Neural cell (in vitro differentiated cells): ENCODE measurements at regions not wholly inside any gene's neighbourhood (a gene's known extent, or its start where the extent isn't known, plus 50 kb on each side); places are given as distances from the start of the nearest gene placed in this dataset.
"Not testable (repeated sequence)": the region's sequence is repeated elsewhere in the genome, so short reads cannot be mapped to it uniquely, and the experiment has no call there.

Experiments
- H2AFZ ChIP-seq: fragments of 200-600, 300-800 bp; sonication (generic), shearing (Covaris generic); 2 replicates; pipeline ENCODE4 v1.6.0; 2014; ENCODE audit warnings: low read depth, mild to moderate bottlenecking, antibody characterized with exemption, low read length, moderate library complexity
- H3F3A ChIP-seq: fragments of 200-600 bp; shearing (Covaris generic); 2 replicates; pipeline ENCODE4 v1.6.1; 2016; ENCODE audit warnings: mild to moderate bottlenecking, moderate library complexity, mixed read lengths, antibody characterized with exemption, low read length; ENCODE audit not compliant: insufficient read depth, poor library complexity, severe bottlenecking
- H3K27ac ChIP-seq: fragments of 200-600, 300-800 bp; sonication (generic), shearing (Covaris generic); 2 replicates; pipeline ENCODE4 v1.5.1; 2014; ENCODE audit warnings: mild to moderate bottlenecking, low read length, moderate library complexity
- H3K27me3 ChIP-seq: fragments of 300-800, 200-600 bp; sonication (generic), shearing (Covaris generic); 2 replicates; pipeline ENCODE4 v1.6.0; 2014; ENCODE audit warnings: mild to moderate bottlenecking, low read depth, low read length, moderate library complexity; ENCODE audit not compliant: insufficient read depth
- H3K36me3 ChIP-seq: fragments of 300-800, 200-600 bp; sonication (generic), shearing (Covaris generic); 2 replicates; pipeline ENCODE4 v1.5.1; 2014; ENCODE audit warnings: mild to moderate bottlenecking, antibody characterized with exemption, low read length, moderate library complexity; ENCODE audit not compliant: insufficient read depth
- H3K4me2 ChIP-seq: fragments of 300-800, 200-600 bp; sonication (generic), shearing (Covaris generic); 2 replicates; pipeline ENCODE4 v1.6.0; 2014; ENCODE audit warnings: mild to moderate bottlenecking, low read length
- H3K4me3 ChIP-seq: fragments of 300-800, 200-600 bp; sonication (generic), shearing (Covaris generic); 2 replicates; pipeline ENCODE4 v1.5.1; 2014; ENCODE audit warnings: mild to moderate bottlenecking, low read length, moderate library complexity
- H3K79me2 ChIP-seq: fragments of 200-600 bp; shearing (Covaris generic); replicated peaks from 2 replicates; pipeline ENCODE4 v1.6.0; 2014; ENCODE audit warnings: mild to moderate bottlenecking, low read length, moderate library complexity; ENCODE audit not compliant: insufficient read depth
- H3K9ac ChIP-seq: fragments of 300-800, 200-600 bp; sonication (generic), shearing (Covaris generic); 2 replicates; pipeline ENCODE4 v1.6.1; 2016; ENCODE audit warnings: mild to moderate bottlenecking, low read length, mixed read lengths
- H3K9me2 ChIP-seq: fragments of 200-600 bp; shearing (Covaris generic); 2 replicates; pipeline ENCODE4 v1.6.1; 2016; ENCODE audit warnings: mild to moderate bottlenecking, low read length, mixed read lengths; ENCODE audit not compliant: insufficient read depth
- H3K9me3 ChIP-seq: fragments of 200-600, 300-800 bp; sonication (generic), shearing (Covaris generic); 2 replicates; pipeline ENCODE4 v1.6.1; 2016; ENCODE audit warnings: mild to moderate bottlenecking, mixed run types, low read length, moderate library complexity, mixed read lengths
- H4K20me1 ChIP-seq: fragments of 200-600 bp; shearing (Covaris generic); 2 replicates; pipeline ENCODE4 v1.6.1; 2016; ENCODE audit warnings: mild to moderate bottlenecking, mixed run types; ENCODE audit not compliant: insufficient read depth
- CTCF ChIP-seq: fragments of 450-650 bp; IDR thresholded peaks from 2 replicates; pipeline ENCODE4 v1.5.1; 2014; ENCODE audit warnings: antibody characterized with exemption, mild to moderate bottlenecking, moderate library complexity; ENCODE audit not compliant: poor library complexity, severe bottlenecking
- EP300 ChIP-seq: fragments of 450-650 bp; conservative IDR thresholded peaks from 2 replicates; pipeline ENCODE4 v1.6.1; 2014; ENCODE audit warnings: antibody characterized with exemption, mild to moderate bottlenecking, moderate library complexity; ENCODE audit not compliant: poor library complexity, severe bottlenecking
- EZH2 ChIP-seq: fragments of 200-600, 300-800 bp; shearing (Covaris generic), sonication (generic); IDR thresholded peaks from 2 replicates; pipeline ENCODE4 v1.6.1; 2014; ENCODE audit warnings: antibody characterized with exemption, low read length, borderline replicate concordance, mild to moderate bottlenecking; ENCODE audit not compliant: insufficient read depth, poor library complexity, severe bottlenecking
- MXI1 ChIP-seq: fragments of 450-650 bp; conservative IDR thresholded peaks from 2 replicates; pipeline ENCODE4 v1.6.1; 2014; ENCODE audit warnings: antibody characterized with exemption, mild to moderate bottlenecking; ENCODE audit not compliant: poor library complexity, severe bottlenecking
- POLR2AphosphoS5 ChIP-seq: IDR thresholded peaks from 2 replicates; pipeline ENCODE4 v1.6.1; 2012
- RAD21 ChIP-seq: fragments of 450-650 bp; conservative IDR thresholded peaks from 2 replicates; pipeline ENCODE4 v1.6.1; 2014; ENCODE audit warnings: antibody characterized with exemption, mild to moderate bottlenecking, moderate library complexity
- REST ChIP-seq: IDR thresholded peaks from 2 replicates; pipeline ENCODE4 v1.6.1; 2012; ENCODE audit warnings: borderline replicate concordance
- SMC3 ChIP-seq: fragments of 450-650 bp; conservative IDR thresholded peaks from 2 replicates; pipeline ENCODE4 v1.6.1; 2014; ENCODE audit warnings: antibody characterized with exemption, mild to moderate bottlenecking, moderate library complexity; ENCODE audit not compliant: poor library complexity
- TAF1 ChIP-seq: IDR thresholded peaks from 2 replicates; pipeline ENCODE4 v1.6.1; 2012; ENCODE audit warnings: low read depth

GRCh38 chr3:75329476-75330097 lies 334.5 kb upstream of the FRG2C start:
- H3K9me3 ChIP-seq: no peaks in the 10 kb centered on the region
- H3K36me3 ChIP-seq: no peaks in the 10 kb centered on the region
- H3K9me2 ChIP-seq: no peaks in the 10 kb centered on the region
- H3K9ac ChIP-seq: no peak overlapping the region
- no peak overlapping the region for H3K4me3 ChIP-seq
- H2AFZ ChIP-seq: no peak overlapping the region
- no peaks in the 10 kb centered on the region for H3F3A ChIP-seq
- TF ChIP-seq REST: no peak
- no peak for TF ChIP-seq RAD21
- no peak for TF ChIP-seq TAF1
- no peak for TF ChIP-seq CTCF
- no peak for TF ChIP-seq MXI1
- no peak for TF ChIP-seq POLR2AphosphoS5
- TF ChIP-seq EP300: no peak
- no peak for TF ChIP-seq SMC3
- no peak for TF ChIP-seq EZH2
- no peaks in the 10 kb centered on the region for H3K27me3 ChIP-seq
- H3K27ac ChIP-seq: no peak overlapping the region
- no peaks in the 10 kb centered on the region for H4K20me1 ChIP-seq
- no peak overlapping the region for H3K4me2 ChIP-seq
- no peaks in the 10 kb centered on the region for H3K79me2 ChIP-seq

- H3K27me3 ChIP-seq, H4K20me1 ChIP-seq, H3F3A ChIP-seq, H3K9me2 ChIP-seq, H3K9ac ChIP-seq, H2AFZ ChIP-seq, H3K4me3 ChIP-seq, H3K9me3 ChIP-seq, H3K27ac ChIP-seq, H3K4me2 ChIP-seq, H3K79me2 ChIP-seq, H3K36me3 ChIP-seq: not testable (repeated sequence)
These were observed 333.7 kb upstream of the FRG2C start for GRCh38 chr3:75330446-75330845.

GRCh38 chr3:75332090-75332489 lies 332.0 kb upstream of the FRG2C start:
- not testable (repeated sequence) for H3K79me2 ChIP-seq, H3K4me2 ChIP-seq, H3K9me3 ChIP-seq, H2AFZ ChIP-seq, H3K27me3 ChIP-seq, H3K9me2 ChIP-seq, H4K20me1 ChIP-seq, H3K36me3 ChIP-seq, H3K27ac ChIP-seq, H3F3A ChIP-seq, H3K4me3 ChIP-seq, H3K9ac ChIP-seq
